ENCODE measurements at regions not wholly inside any gene's neighbourhood (a gene's known extent, or its start where the extent isn't known, plus 50 kb on each side); places are given as distances from the start of the nearest gene placed in this dataset.
"Not testable (repeated sequence)": the region's sequence is repeated elsewhere in the genome, so short reads cannot be mapped to it uniquely, and the experiment has no call there.

DNA sequence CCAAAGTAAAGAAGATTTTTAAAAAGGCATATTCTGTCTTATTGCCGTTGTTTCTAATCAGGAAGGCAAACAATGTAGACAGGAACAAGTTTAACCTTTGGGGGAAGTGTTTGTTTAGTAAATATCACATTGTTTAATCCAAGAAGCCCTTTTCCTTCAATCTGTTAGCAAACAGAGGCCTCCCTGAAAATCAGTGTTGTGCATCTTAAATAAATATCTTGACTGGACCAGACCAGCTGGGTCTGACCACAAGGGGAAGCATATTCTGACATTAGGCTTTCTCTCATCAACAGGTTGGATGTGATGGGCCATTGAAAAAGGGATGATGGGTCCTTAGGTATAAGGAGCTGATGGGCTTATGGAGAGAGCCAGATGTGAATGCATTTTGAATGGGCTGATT, 81.8 kb upstream of the SGIP1 start:
- no peak for DNase-seq (ENCODE audit: low read depth)
- in situ Hi-C loops (cut with HindIII; ENCODE audit: low pct_unique_long_range_greater_than_20kb, low sequenced_read_pairs): no loop called here

GRCh38 chr1:66452982-66453381, 81.0 kb upstream of the SGIP1 start:
- DNase-seq (ENCODE audit: low read depth): no peak
- in situ Hi-C loops (cut with HindIII; ENCODE audit: low pct_unique_long_range_greater_than_20kb, low sequenced_read_pairs): no loop called here

DNA sequence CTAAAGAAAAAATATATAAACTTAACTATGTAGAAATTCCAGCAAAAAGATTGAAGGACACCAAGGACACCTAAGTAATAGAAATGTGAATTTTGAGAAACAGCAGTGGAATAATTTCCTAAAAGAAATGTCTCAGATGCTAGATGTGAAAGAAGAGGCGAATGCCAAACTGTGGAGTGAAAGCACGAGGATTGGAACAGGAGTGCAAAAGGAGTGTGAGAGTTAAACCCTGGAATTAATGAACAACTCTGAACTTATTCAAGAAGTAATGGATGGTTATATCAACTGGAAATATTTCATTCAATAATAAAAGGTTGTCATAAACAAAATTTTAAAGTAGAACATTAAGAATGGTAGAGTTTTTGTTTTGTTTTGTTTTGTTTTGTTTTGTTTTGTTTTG, 78.5 kb upstream of the SGIP1 start:
- in situ Hi-C loops (cut with HindIII; ENCODE audit: low pct_unique_long_range_greater_than_20kb, low sequenced_read_pairs): no loop called here
- DNase-seq (ENCODE audit: low read depth): no peak

GRCh38 chr1:66460776-66461175, 73.2 kb upstream of the SGIP1 start:
- no peak for DNase-seq (ENCODE audit: low read depth)
- in situ Hi-C loops (cut with HindIII; ENCODE audit: low pct_unique_long_range_greater_than_20kb, low sequenced_read_pairs): no loop called here

DNA sequence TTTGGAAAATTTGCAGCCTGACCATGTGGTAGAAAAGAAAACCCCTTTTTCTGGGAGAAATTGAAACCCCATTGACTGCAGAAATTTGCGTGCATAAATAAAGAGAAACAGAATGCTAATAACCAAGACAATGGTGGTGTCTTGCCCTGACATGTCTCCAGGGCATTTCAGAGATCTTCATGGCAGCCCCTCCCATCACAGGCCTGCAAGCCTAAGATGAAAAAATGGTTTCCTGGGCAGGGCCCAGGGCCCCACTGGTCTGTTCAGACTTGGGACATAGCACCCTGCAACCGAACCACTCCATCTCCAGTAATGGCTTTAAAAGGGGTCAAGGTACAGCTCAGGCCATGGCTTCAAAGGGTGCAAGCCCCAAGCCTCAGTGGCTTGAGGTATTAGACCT, 71.6 kb upstream of the SGIP1 start:
- in situ Hi-C loops (cut with HindIII; ENCODE audit: low pct_unique_long_range_greater_than_20kb, low sequenced_read_pairs): no loop called here
- no peak for DNase-seq (ENCODE audit: low read depth)

DNA sequence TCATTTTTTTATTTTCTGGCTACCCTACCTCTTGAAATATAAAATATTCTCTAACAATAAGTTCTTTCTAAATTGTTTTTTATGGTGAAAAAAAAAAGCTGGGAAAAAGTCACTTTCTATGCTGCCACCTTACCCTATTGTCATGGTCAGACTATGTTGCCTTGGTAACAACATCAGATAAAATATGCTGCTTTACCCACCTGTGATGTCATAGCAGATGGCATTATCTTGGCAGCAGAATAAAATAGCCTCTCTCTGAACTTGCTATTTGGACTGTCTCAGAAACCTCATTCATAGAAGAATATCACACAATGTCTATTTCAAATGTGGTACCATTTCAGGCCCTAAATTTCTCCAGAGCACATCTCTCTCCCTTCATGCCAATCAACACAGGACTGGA, 69.6 kb upstream of the SGIP1 start:
- in situ Hi-C loops (cut with HindIII; ENCODE audit: low pct_unique_long_range_greater_than_20kb, low sequenced_read_pairs): no loop called here
- no peak for DNase-seq (ENCODE audit: low read depth)

DNA sequence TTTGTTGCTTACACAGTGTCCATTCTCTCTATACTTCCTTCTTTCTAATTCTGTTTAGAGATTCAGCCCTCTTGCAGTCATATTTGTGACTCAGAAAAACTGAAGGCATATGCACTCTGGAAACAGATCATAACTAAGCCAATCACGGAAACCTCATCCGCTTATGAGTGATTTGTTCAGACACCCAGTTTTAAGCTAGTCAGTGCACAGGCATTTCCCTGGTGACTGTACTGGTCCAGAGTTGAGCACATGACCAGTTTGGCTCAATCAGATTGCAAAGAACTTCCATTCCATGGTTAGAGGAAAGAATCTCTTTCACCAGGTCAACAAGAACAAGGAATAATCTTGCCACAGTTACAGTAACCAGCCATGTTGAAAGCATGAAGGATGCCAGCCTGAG, 69.2 kb upstream of the SGIP1 start:
- in situ Hi-C loops (cut with HindIII; ENCODE audit: low pct_unique_long_range_greater_than_20kb, low sequenced_read_pairs): no loop called here
- DNase-seq (ENCODE audit: low read depth): no peak

DNA sequence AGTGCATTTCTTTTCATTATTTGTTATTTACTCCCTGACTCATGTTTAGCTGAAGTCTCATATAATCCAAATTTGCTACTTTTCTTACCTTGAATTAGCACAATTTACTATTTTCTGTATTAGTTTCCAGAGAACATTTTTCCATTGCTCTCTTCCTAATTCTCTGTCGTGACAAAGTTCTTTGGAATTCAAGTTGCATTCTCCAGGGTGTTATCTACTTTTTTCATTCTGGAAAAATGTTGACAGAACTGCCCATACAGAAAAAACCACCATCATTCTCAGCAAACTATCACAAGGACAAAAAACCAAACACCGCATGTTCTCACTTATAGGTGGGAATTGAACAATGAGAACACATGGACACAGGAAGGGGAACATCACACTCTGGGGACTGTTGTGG, 67.3 kb upstream of the SGIP1 start:
- in situ Hi-C loops (cut with HindIII; ENCODE audit: low pct_unique_long_range_greater_than_20kb, low sequenced_read_pairs); DNase-seq (ENCODE audit: low read depth): not testable (repeated sequence)

- in situ Hi-C loops (cut with HindIII; ENCODE audit: low pct_unique_long_range_greater_than_20kb, low sequenced_read_pairs): no loop called here
These were observed 65.2 kb upstream of the SGIP1 start for GRCh38 chr1:66468722-66469121.

DNA sequence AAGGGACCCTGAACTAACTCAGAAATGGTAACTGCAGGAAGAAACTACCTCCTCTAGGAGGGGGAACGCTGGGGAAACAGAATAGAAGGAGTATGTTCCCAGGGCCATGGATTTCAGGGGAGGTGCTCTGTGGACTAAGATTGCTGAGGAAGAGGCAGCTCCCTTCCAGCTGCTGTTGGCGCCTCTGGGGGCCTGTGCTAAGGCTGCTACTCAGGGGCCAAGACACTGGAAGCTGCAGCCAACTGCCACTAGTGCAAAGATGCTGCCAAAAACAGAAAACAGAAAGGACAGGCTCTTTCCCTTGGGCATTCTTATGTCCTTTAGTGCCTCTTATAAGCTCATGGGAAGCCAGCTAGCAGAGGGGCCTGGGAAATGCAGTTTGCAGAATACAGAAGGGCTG, 58.0 kb upstream of the SGIP1 start:
- in situ Hi-C loops (cut with HindIII; ENCODE audit: low pct_unique_long_range_greater_than_20kb, low sequenced_read_pairs): no loop called here

More at GRCh38 chr1:66468722-66469121, 65.2 kb upstream of the SGIP1 start:
- no peak for DNase-seq (ENCODE audit: low read depth)

GRCh38 chr1:66476774-66477173, 57.2 kb upstream of the SGIP1 start:
- in situ Hi-C loops (cut with HindIII; ENCODE audit: low pct_unique_long_range_greater_than_20kb, low sequenced_read_pairs): no loop called here
- no peak for DNase-seq (ENCODE audit: low read depth)

More for the DNA sequence above, 58.0 kb upstream of the SGIP1 start:
- DNase-seq (ENCODE audit: low read depth): no peak

- in situ Hi-C loops (cut with HindIII; ENCODE audit: low pct_unique_long_range_greater_than_20kb, low sequenced_read_pairs): no loop called here
- peak; percentile 2 for DNase-seq (ENCODE audit: low read depth)
These were observed 55.8 kb upstream of the SGIP1 start for GRCh38 chr1:66478116-66478515.

DNA sequence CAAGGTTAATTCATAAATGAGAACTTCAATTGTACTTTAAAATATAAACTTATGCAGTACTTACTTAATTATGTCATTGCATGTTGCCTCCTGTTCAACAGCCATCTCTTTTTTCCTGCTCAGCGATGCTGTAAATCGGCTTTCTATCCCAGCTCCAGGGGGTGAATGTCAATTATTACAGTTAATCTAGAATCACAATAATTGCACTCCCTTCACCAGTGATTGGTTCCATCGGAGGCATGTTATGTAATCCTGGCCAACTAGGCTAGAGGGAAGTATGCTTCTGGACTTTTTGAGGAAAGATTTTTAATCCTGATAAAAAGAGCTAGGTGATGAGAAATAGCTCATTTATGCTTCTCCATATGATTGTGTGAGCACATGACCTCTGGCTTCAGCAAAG, 53.8 kb upstream of the SGIP1 start:
- no peak for DNase-seq (ENCODE audit: low read depth)
- in situ Hi-C loops (cut with HindIII; ENCODE audit: low pct_unique_long_range_greater_than_20kb, low sequenced_read_pairs): no loop called here

GRCh38 chr1:66481215-66481614, 52.7 kb upstream of the SGIP1 start:
- in situ Hi-C loops (cut with HindIII; ENCODE audit: low pct_unique_long_range_greater_than_20kb, low sequenced_read_pairs); DNase-seq (ENCODE audit: low read depth): not testable (repeated sequence)
